Testis (tissue), 2 donors: ENCODE measurements at regions not wholly inside any gene's neighbourhood (a gene's known extent, or its start where the extent isn't known, plus 50 kb on each side); places are given as distances from the start of the nearest gene placed in this dataset.

Source experiments
- POLR2A ChIP-seq: fragments of 450-650 bp; IDR thresholded peaks from one replicate; pipeline ENCODE4 v1.6.1; 2017; ENCODE audit warnings: antibody characterized with exemption, mild to moderate bottlenecking, moderate library complexity
- TF ChIP-seq, protein P1 (sequence below), 3 experiments: fragments of 450-650 bp in 2 of 3; fragments of 200-600 bp in 1 of 3; sonication (generic) in 1 of 3; IDR thresholded peaks; one replicate each; pipeline ENCODE4 v1.5.1; 2016 to 2019; ENCODE audit warnings: antibody characterized with exemption in 3 of 3, mild to moderate bottlenecking in 2 of 3, moderate library complexity in 1 of 3

DNA sequence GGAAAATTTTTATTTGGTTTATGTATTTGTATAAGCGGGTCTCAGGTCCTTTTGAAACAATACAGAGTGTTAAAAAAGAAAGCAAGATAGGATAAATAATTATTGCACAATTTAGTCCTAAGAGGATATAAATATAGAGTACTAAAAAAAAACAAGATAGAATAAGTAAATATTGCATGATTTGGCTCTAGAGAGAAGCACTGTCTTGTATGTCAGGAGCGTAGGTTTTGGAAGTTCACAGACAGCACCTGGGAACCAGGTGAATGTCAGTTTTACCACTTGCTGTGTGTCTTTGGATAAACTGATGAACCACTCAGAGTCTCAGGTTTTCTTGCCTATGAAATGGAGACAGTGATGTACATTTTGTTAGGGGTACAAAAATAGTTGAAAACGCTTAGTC lies 266.2 kb upstream of the ADAMTSL1 start:
- TF ChIP-seq, protein P1, sequence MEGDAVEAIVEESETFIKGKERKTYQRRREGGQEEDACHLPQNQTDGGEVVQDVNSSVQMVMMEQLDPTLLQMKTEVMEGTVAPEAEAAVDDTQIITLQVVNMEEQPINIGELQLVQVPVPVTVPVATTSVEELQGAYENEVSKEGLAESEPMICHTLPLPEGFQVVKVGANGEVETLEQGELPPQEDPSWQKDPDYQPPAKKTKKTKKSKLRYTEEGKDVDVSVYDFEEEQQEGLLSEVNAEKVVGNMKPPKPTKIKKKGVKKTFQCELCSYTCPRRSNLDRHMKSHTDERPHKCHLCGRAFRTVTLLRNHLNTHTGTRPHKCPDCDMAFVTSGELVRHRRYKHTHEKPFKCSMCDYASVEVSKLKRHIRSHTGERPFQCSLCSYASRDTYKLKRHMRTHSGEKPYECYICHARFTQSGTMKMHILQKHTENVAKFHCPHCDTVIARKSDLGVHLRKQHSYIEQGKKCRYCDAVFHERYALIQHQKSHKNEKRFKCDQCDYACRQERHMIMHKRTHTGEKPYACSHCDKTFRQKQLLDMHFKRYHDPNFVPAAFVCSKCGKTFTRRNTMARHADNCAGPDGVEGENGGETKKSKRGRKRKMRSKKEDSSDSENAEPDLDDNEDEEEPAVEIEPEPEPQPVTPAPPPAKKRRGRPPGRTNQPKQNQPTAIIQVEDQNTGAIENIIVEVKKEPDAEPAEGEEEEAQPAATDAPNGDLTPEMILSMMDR (IDR thresholded peaks at IDR 0.05) = no peak
- no peak for TF ChIP-seq POLR2A
